SK-N-SH (cell line): ENCODE measurements at regions not wholly inside any gene's neighbourhood (a gene's known extent, or its start where the extent isn't known, plus 50 kb on each side); places are given as distances from the start of the nearest gene placed in this dataset.

Experiments
- CTCF ChIA-PET: fragments of 300-600, 350-600 bp; formaldehyde crosslinking; extraction: SDS; loops from one replicate; lab custom pipeline; 2021; lab: Yijun Ruan, JAX
- POLR2A ChIA-PET: fragments of 350-600 bp; sonication (Branson Sonifier 250); formaldehyde crosslinking; extraction: SDS; loops from one replicate; lab custom pipeline; 2020; ENCODE audit warnings: antibody characterized with exemption, inconsistent platforms; lab: Yijun Ruan, JAX
- DNase-seq: peaks from one replicate; pipeline ENCODE4 v3.0.0; 2012
- H2AFZ ChIP-seq: fragments of 200-600 bp; sonication (generic); 2 replicates; pipeline ENCODE4 v1.8.1; 2016; ENCODE audit warnings: antibody characterized with exemption, mild to moderate bottlenecking, low read depth
- H3F3A ChIP-seq: fragments of 200-600 bp; sonication (generic); replicated peaks from 2 replicates; pipeline ENCODE3; 2016; ENCODE audit warnings: antibody characterized with exemption, mild to moderate bottlenecking; ENCODE audit not compliant: insufficient read depth
- H3K27ac ChIP-seq, 2 experiments: fragments of 200-500 bp in 1 of 2; fragments of 200-600 bp in 1 of 2; sonication (Bioruptor generic) in 1 of 2; sonication (generic), shearing (Covaris generic) in 1 of 2; 2 replicates each; pipeline versions ENCODE4 v1.5.1 to v1.6.1; 2014 to 2016; ENCODE audit warnings: low read depth in 2 of 2, inconsistent platforms in 1 of 2, low read length in 1 of 2, mild to moderate bottlenecking in 1 of 2, mixed read lengths in 1 of 2
- H3K27me3 ChIP-seq: fragments of 200-600 bp; sonication (generic), shearing (Covaris generic); 2 replicates; pipeline ENCODE4 v1.6.1; 2016; ENCODE audit warnings: mixed run types; ENCODE audit not compliant: insufficient read depth
- H3K36me3 ChIP-seq, 2 experiments: fragments of 200-500 bp in 1 of 2; fragments of 200-600 bp in 1 of 2; sonication (Bioruptor generic) in 1 of 2; sonication (generic) in 1 of 2; replicated peaks in 1 of 2; 2 replicates each; pipeline versions ENCODE3 to v1.5.1; 2014 to 2016; ENCODE audit warnings: low read length in 1 of 2, mild to moderate bottlenecking in 1 of 2; ENCODE audit not compliant: insufficient read depth in 2 of 2, control insufficient read depth in 1 of 2
- H3K4me1 ChIP-seq, 2 experiments: fragments of 200-500 bp in 1 of 2; fragments of 200-600 bp in 1 of 2; sonication (Bioruptor generic) in 1 of 2; sonication (generic), shearing (Covaris generic) in 1 of 2; 2 replicates each; pipeline versions ENCODE4 v1.5.1 to v1.6.1; 2014 to 2016; ENCODE audit warnings: low read depth in 1 of 2, low read length in 1 of 2, mixed run types in 1 of 2; ENCODE audit not compliant: insufficient read depth in 2 of 2, control insufficient read depth in 1 of 2
- H3K4me2 ChIP-seq: fragments of 200-600 bp; sonication (generic), shearing (Covaris generic); 2 replicates; pipeline ENCODE4 v1.6.1; 2017; ENCODE audit warnings: mixed run types
- H3K4me3 ChIP-seq, 2 experiments: fragments of 200-500 bp in 1 of 2; fragments of 200-600 bp in 1 of 2; sonication (Bioruptor generic) in 1 of 2; sonication (generic), shearing (Covaris generic) in 1 of 2; 2 replicates each; pipeline versions ENCODE4 v1.5.1 to v1.8.1; 2014 to 2016; ENCODE audit warnings: low read depth in 2 of 2, inconsistent platforms in 1 of 2, low read length in 1 of 2, mild to moderate bottlenecking in 1 of 2, mixed read lengths in 1 of 2, moderate library complexity in 1 of 2
- H3K79me2 ChIP-seq: fragments of 200-600 bp; sonication (generic); 2 replicates; pipeline ENCODE4 v1.8.1; 2017; ENCODE audit warnings: mild to moderate bottlenecking; ENCODE audit not compliant: insufficient read depth
- H3K9ac ChIP-seq: fragments of 200-600 bp; sonication (generic); 2 replicates; pipeline ENCODE4 v1.6.1; 2017; ENCODE audit warnings: mixed run types
- H3K9me2 ChIP-seq: fragments of 200-600 bp; sonication (generic); 2 replicates; pipeline ENCODE4 v1.6.1; 2017; ENCODE audit warnings: mixed run types
- H3K9me3 ChIP-seq: fragments of 200-600 bp; sonication (generic); 2 replicates; pipeline ENCODE4 v1.6.1; 2017; ENCODE audit warnings: mixed run types, mild to moderate bottlenecking, moderate library complexity
- H4K20me1 ChIP-seq: fragments of 200-600 bp; sonication (generic); 2 replicates; pipeline ENCODE4 v1.6.1; 2017; ENCODE audit warnings: mild to moderate bottlenecking, mixed run types; ENCODE audit not compliant: insufficient read depth
- ELF1 ChIP-seq: IDR thresholded peaks from 2 replicates; pipeline ENCODE4 v1.4.0; 2012
- EP300 ChIP-seq, 2 experiments: IDR thresholded peaks; 2 replicates each; pipeline versions ENCODE4 v1.4.0 to v1.6.1; 2012; ENCODE audit warnings: borderline replicate concordance in 1 of 2, low read depth in 1 of 2, low read length in 1 of 2
- EZH2phosphoT487 ChIP-seq: fragments of 200-600 bp; sonication (generic); IDR thresholded peaks from 2 replicates; pipeline ENCODE4 v1.6.1; 2017; ENCODE audit warnings: low read depth, mixed run types, mild to moderate bottlenecking, antibody characterized with exemption, moderate library complexity, borderline replicate concordance
- FOXJ3 ChIP-seq: sonication (generic); formaldehyde crosslinking; IDR thresholded peaks from 2 replicates; pipeline ENCODE4 v1.5.1; 2020; ENCODE audit warnings: mild to moderate bottlenecking, missing genetic modification reagents
- MXI1 ChIP-seq: IDR thresholded peaks from 2 replicates; pipeline ENCODE4 v1.6.1; 2012; ENCODE audit warnings: mild to moderate bottlenecking, low read depth, low read length, improper control_type of control experiment
- NFIC ChIP-seq: IDR thresholded peaks from 2 replicates; pipeline ENCODE4 v1.4.0; 2012; ENCODE audit warnings: borderline replicate concordance
- RAD21 ChIP-seq: IDR thresholded peaks from 2 replicates; pipeline ENCODE4 v1.6.1; 2012; ENCODE audit warnings: mild to moderate bottlenecking, low read length
- RXRA ChIP-seq: IDR thresholded peaks from 2 replicates; pipeline ENCODE4 v1.4.0; 2012; ENCODE audit warnings: low read depth, mild to moderate bottlenecking, borderline replicate concordance
- SIN3A ChIP-seq: IDR thresholded peaks from 2 replicates; pipeline ENCODE4 v1.6.1; 2012; ENCODE audit warnings: low read depth, mild to moderate bottlenecking, low read length, moderate library complexity, borderline replicate concordance
- TAF1 ChIP-seq: IDR thresholded peaks from 2 replicates; pipeline ENCODE4 v1.6.1; 2012; ENCODE audit warnings: low read depth, mild to moderate bottlenecking, low read length, moderate library complexity, borderline replicate concordance
- TEAD4 ChIP-seq: IDR thresholded peaks from 2 replicates; pipeline ENCODE4 v1.4.0; 2012; ENCODE audit warnings: mild to moderate bottlenecking, borderline replicate concordance; ENCODE audit not compliant: insufficient read depth
- WGBS: methylation state at CpG from one replicate; pipeline ENCODE4 v1.1.6; 2017; ENCODE audit warnings: low lambda C conversion rate; 5-methylcytosine and 5-hydroxymethylcytosine counted together
- TF ChIP-seq, protein P1 (sequence below): IDR thresholded peaks from 2 replicates; pipeline ENCODE4 v1.6.1; 2012; ENCODE audit warnings: mild to moderate bottlenecking, low read depth, low read length, moderate library complexity
- TF ChIP-seq, protein P2 (sequence below): IDR thresholded peaks from 2 replicates; pipeline ENCODE4; 2012

GRCh38 chr3:7924228-7924627, 577.4 kb upstream of the LMCD1 start:
- no peaks in the 10 kb centered on the region for H3K9me3 ChIP-seq
- no peak overlapping the region for H3K4me3 ChIP-seq
- no peaks in the 10 kb centered on the region for H4K20me1 ChIP-seq
- no peaks in the 10 kb centered on the region for H3F3A ChIP-seq
- no peaks in the 10 kb centered on the region for H3K27me3 ChIP-seq
- no peaks in the 10 kb centered on the region for H3K4me1 ChIP-seq
- H3K4me2 ChIP-seq = no peak overlapping the region
- H3K36me3 ChIP-seq = no peaks in the 10 kb centered on the region
- no peak overlapping the region for H3K9ac ChIP-seq
- TF ChIP-seq EZH2phosphoT487 (no peak), ELF1 (no peak), RXRA (no peak), RAD21 (no peak), MXI1 (no peak), EP300 (IDR thresholded peaks at IDR 0.05; ENCODE audit: borderline replicate concordance in 1 of 2, low read depth in 1 of 2, low read length in 1 of 2) (no peak)
- TF ChIP-seq, protein P1, sequence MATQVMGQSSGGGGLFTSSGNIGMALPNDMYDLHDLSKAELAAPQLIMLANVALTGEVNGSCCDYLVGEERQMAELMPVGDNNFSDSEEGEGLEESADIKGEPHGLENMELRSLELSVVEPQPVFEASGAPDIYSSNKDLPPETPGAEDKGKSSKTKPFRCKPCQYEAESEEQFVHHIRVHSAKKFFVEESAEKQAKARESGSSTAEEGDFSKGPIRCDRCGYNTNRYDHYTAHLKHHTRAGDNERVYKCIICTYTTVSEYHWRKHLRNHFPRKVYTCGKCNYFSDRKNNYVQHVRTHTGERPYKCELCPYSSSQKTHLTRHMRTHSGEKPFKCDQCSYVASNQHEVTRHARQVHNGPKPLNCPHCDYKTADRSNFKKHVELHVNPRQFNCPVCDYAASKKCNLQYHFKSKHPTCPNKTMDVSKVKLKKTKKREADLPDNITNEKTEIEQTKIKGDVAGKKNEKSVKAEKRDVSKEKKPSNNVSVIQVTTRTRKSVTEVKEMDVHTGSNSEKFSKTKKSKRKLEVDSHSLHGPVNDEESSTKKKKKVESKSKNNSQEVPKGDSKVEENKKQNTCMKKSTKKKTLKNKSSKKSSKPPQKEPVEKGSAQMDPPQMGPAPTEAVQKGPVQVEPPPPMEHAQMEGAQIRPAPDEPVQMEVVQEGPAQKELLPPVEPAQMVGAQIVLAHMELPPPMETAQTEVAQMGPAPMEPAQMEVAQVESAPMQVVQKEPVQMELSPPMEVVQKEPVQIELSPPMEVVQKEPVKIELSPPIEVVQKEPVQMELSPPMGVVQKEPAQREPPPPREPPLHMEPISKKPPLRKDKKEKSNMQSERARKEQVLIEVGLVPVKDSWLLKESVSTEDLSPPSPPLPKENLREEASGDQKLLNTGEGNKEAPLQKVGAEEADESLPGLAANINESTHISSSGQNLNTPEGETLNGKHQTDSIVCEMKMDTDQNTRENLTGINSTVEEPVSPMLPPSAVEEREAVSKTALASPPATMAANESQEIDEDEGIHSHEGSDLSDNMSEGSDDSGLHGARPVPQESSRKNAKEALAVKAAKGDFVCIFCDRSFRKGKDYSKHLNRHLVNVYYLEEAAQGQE = no peak
- TF ChIP-seq, protein P2, sequence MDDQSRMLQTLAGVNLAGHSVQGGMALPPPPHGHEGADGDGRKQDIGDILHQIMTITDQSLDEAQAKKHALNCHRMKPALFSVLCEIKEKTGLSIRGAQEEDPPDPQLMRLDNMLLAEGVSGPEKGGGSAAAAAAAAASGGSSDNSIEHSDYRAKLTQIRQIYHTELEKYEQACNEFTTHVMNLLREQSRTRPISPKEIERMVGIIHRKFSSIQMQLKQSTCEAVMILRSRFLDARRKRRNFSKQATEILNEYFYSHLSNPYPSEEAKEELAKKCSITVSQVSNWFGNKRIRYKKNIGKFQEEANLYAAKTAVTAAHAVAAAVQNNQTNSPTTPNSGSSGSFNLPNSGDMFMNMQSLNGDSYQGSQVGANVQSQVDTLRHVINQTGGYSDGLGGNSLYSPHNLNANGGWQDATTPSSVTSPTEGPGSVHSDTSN = no peak
- no peak for DNase-seq
- WGBS = 53% methylated on average over 2 of the region's 2 CpGs
- ChIA-PET CTCF (no interaction called here), POLR2A (no interaction called here)
- no peak overlapping the region for H2AFZ ChIP-seq
- H3K79me2 ChIP-seq = no peaks in the 10 kb centered on the region
- no peaks in the 10 kb centered on the region for H3K9me2 ChIP-seq
- no peak overlapping the region for H3K27ac ChIP-seq

- Histone ChIP-seq H3K79me2 (no peaks in the 10 kb centered on the region), H2AFZ (no peak overlapping the region), H4K20me1 (no peaks in the 10 kb centered on the region), H3K27me3 (no peaks in the 10 kb centered on the region), H3K4me1 (no peaks in the 10 kb centered on the region), H3K9me3 (no peaks in the 10 kb centered on the region), H3K9me2 (no peaks in the 10 kb centered on the region), H3K4me2 (no peak overlapping the region), H3K36me3 (no peaks in the 10 kb centered on the region), H3K4me3 (no peak overlapping the region), H3K9ac (no peak overlapping the region), H3F3A (no peaks in the 10 kb centered on the region), H3K27ac (no peak overlapping the region)
- no peak for DNase-seq
- TF ChIP-seq TEAD4 (no peak), TAF1 (no peak), MXI1 (no peak), SIN3A (no peak), FOXJ3 (no peak), ELF1 (no peak), NFIC (no peak)
- TF ChIP-seq, protein P1 = no peak
- ChIA-PET POLR2A (no interaction called here), CTCF (interaction anchor here (0.6 kb wide), 1 partner anchor 31 kb away, joined by 3 read pairs; no protein-coding TSS in a partner anchor)
- 19% methylated on average over 1 of the region's 1 CpG for WGBS
These were observed 574.6 kb upstream of the LMCD1 start for GRCh38 chr3:7927015-7927414.
